ENCODE measurements at regions not wholly inside any gene's neighbourhood (a gene's known extent, or its start where the extent isn't known, plus 50 kb on each side); places are given as distances from the start of the nearest gene placed in this dataset.

GRCh38 chr7:422191-422885 is 97.3 kb downstream of the PDGFA start:
- no peak for DNase-seq

DNA sequence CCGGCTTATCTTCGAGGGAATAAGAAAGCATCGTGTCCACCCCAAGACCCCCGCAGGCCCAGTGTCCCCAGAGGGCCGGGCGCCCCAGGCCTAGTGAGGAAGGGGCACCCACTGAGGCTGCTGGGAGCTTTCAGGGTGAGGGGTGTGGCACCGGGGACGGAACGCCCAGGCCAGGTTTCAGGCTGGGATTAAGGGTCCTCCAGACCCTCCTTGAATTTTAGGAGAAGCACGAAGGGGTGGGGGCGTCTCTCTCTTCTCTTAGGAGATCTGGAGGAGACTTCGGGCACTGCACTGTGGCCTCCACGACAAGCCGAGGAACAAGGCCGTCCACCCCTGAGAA is 96.8 kb downstream of the PDGFA start:
- DNase-seq: no peak

- no peak for DNase-seq
These were observed 96.1 kb downstream of the PDGFA start for GRCh38 chr7:423312-424260.

DNA sequence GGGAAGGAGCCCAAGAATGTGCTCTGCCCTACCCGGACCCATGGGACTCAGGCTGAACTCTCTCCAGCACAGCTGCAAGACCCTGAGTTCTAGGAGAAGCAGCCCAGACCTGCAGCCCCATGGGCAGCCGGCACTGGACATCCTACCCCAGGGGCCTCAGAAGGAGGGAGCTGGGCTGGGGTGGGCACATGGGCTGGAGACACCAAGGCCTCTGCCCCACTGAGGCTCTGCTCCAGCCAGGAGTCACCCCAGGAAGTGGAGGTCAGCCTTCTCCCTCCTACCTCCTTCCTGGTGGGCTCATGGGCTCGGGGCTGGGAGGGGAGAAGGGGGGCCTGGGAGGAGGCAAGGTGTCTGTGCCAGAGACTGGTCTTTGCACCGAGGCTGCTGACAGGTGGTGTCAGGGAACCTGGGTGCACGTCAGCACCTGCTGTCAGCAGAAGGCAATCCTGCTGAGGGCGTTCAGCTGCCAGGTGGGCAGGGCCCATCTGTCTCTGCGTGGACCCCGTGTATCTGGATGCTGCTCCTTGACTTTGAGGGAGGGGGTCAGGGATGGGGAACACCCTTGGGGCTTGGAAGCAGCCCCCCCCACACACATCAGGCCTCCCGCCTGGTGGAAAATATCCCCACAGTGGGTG is 95.2 kb downstream of the PDGFA start:
- no peak for DNase-seq

- peak in 49 of 56 donors; percentile 14 to 85 (median 59) for DNase-seq
These were observed 94.5 kb downstream of the PDGFA start for GRCh38 chr7:424961-425793.

- peak in 10 of 56 donors; percentile 5 to 38 (median 14) for DNase-seq
These were observed 93.9 kb downstream of the PDGFA start for GRCh38 chr7:425794-426188.

DNA sequence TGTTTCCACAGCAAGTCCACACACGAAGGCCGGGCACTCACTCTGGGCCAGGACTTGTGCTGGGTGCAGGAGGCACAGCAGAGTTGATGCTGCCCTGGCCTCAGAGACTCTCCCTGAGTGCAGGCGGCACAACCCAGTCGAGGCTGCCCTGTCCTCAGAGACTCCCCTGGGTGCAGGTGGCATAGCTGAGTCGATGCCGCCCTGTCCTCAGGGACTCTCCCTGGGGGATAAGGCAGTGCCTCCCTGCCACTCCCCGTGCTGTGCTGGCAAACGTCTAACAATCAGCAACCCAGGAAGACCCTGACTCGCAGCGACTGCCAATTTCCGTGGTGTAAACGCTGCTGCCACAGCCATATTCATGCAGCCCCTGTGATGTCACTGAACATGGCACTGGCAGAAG is 93.1 kb downstream of the PDGFA start:
- no peak for DNase-seq

DNA sequence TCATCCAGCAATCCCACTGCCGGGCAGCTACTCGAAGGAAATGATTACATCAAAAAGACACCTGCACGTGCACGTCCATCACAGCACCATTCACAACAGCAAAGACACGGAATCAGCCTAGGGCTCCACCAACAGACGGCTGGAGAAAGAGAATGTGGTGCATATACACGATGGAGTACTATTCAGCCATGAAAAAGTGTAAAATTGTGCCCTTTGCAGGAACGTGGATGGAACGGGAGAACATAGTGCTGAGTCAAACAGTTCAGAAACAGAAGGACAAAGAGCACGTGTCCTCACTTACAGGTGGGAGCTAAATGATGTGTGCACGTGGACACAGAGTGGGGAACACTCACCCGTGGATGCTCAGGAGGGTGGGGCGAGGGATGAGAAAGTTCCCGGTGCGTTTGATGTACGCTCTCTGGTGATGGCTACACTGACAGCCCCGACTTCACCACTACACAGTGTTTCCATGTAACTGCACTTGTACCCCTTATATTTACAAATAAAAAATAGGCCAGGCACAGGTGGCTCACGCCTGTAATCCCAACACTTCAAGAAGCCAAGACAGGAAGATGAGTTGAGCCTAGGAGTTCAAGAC is 92.0 kb downstream of the PDGFA start:
- DNase-seq: no peak

DNA sequence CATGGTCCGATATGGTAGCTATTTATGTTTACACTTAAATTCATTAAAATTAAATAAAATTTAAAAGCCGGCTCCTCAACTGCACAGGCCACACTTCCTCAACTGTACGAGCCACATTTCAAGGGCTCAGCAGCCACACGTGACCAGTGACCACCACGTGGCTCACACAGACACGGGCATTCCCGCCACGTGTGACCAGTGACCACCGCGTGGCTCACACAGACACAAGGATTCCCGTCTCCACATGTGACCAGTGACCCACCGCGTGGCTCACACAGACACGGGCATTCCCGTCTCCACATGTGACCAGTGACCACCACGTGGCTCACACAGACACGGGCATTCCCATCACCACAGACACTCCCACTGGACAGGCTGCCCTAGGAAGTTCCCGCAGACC is 91.3 kb downstream of the PDGFA start:
- DNase-seq: no peak

DNA sequence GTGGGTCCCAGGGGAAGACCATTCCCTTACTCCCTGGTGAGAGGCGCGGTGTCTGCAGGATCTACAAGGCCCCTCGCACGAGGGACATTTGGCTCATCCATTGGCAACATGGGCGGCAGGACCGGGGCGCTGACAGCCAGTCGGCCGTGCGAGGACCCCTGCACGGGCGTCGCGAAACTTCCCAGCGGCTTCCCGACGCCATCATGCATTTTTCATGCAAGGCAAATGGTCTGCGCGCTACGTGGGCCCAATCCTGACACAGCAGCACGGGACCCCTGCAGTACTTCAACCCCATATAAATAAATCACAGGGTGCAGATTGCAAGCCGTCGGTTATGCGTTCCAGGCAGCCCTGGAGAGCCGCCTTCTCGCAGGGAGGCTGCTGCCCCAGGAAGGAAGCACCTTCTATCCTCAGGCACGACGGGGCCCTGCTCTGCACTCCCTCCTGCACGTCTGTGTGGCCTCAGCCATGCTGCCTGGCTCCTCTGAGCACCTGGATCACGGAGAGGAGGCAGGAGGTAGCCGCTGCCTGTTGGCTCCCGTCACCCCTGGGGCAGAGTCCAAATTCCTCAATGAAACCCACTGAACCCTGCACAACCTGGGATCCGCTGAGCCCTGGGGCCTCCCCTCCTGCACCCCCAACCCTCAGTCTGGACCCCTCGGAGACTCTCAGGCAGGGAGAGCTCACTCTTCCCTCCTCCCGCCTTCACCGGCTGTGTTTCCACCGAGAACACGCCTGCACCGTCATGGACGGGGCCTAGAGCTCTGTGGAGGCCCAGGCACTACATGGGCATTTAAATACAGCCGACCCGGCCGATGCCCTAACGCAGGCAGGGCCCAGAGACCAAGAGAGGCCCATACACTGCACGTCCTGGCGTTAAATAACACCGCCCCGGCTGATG is 90.5 kb downstream of the PDGFA start:
- no peak for DNase-seq

GRCh38 chr7:429828-430180 is 89.8 kb downstream of the PDGFA start:
- DNase-seq: no peak

- no peak for DNase-seq
These were observed 88.6 kb downstream of the PDGFA start for GRCh38 chr7:431041-431440.

GRCh38 chr7:431658-432111 is 88.0 kb downstream of the PDGFA start:
- DNase-seq: peak in 48 of 56 donors; percentile 5 to 87 (median 57)

DNA sequence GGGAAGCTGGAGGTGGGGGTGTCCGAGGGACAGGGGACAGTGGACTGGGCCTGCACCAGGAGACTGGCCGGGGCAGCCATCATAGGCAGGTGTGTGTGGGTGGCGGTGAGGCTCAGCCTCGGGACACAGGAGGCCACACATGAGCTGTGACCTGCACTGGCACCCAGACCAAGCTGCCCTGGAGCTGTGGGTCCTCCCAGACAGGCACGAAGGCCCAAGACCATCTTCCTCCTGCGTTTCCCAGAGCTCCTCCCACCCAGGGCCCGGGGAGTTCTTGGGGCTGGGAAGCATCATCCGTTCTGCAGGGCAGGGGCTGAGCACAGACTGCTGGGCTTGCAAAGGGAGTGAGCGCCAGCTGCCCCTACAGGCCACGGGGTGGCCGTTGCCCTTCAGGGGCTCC is 87.4 kb downstream of the PDGFA start:
- DNase-seq: no peak

DNA sequence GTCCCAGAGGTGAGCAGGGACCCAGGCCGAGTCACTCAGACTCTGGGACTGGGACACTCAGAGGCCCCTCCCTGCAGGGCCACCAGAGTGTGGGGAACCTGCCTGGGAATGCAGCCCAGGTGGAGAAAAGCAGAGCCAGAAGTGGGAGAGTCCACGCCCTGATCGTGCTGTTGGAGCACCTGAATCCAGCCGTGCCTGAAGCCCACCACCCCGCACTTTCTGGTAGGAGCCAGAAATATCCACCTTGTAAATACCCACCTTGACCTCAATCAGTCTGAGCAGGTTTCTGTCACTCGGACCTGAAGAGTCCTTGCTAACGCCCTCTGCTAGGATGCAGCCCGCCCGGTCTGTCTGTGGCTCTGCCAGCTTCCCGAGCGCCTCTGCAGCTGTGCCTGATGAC is 86.7 kb downstream of the PDGFA start:
- DNase-seq: no peak

DNA sequence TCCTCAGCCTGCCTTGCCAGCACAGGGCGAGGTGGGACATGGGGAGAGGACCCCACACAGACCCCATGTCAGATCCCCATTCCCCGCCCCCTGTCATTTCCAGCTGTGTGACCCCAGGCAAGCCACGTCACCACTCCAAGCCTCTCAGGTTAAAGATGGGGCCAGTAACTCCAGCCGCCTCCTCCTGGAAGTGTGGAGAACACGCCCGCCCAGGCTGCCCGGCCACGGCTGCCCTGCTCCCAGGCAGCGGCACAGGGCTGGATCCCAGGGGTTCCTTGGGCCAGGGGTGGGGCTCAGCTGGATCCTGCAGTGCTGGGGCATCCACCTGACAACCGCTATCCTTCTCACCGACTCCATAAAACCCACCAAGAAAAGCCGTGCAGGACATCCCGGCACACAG is 86.1 kb downstream of the PDGFA start:
- no peak for DNase-seq

- DNase-seq: no peak
These were observed 84.6 kb downstream of the PDGFA start for GRCh38 chr7:434891-435629.

DNA sequence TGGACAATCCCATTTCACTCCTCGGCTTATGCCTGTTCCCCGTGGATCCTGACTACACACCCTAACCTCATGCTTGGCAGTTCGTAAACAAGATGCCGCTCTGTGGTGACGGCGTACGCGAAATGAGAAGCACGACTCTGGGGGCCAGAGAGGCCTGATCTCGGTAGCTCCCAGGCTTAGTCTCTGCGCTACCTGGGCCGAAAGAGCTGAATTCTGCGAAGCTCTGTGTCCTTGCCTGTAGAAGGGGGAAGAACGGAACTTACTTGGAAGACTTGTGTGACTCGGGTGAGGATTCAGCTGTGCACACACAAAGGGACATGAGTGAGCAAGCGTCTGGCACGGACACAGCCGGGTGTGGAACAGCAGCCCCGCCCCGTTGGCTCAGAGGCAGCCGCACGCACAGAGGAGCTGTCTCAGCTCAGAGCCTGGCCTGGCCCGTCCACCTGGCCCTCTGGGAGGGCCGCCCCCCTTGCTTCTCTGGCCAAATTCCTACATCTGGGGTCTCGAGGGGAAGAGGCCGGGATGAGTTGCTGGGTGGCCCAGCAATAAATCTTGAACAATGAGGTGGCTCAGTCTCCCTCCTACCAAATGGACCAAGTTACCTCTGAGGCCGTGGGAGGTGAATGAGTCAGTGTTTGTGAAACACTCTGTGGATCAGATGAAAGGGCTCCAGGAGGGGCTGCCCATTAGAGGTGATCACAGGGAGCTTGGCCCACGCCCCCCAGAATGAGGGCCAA is 83.8 kb downstream of the PDGFA start:
- no peak for DNase-seq

Data from amygdala (tissue), 56 donors.